Psoas muscle (tissue), 7 donors: ENCODE measurements at regions not wholly inside any gene's neighbourhood (a gene's known extent, or its start where the extent isn't known, plus 50 kb on each side); places are given as distances from the start of the nearest gene placed in this dataset.
A peak's percentile ranks its signal among the peaks of the same experiment; 100 is the strongest.

Experiments
- ATAC-seq, 4 donors: fragments of 200-7000 bp; cut with Tn5 transposase; one replicate each; pipeline ENCODE4 v1.9.1; 2020; ENCODE audit warnings: moderate library complexity in 3 of 4, mild to moderate bottlenecking in 2 of 4
- DNase-seq, 2 donors: peaks; one replicate each; pipeline ENCODE4 v3.0.0-alpha.2; 2020
- H3K27ac ChIP-seq: fragments of 200-600 bp; one replicate; pipeline ENCODE4 v1.8.0; 2022
- H3K27me3 ChIP-seq, 3 donors: fragments of 200-600 bp in 1 of 3; one replicate each; pipeline versions ENCODE4 v1.6.1 to v1.8.0; 2013 to 2022; ENCODE audit warnings: low read length in 2 of 3, mild to moderate bottlenecking in 2 of 3, moderate library complexity in 1 of 3; ENCODE audit not compliant: insufficient read depth in 3 of 3
- H3K36me3 ChIP-seq, 2 donors: fragments of 200-600 bp in 1 of 2; one replicate each; pipeline versions ENCODE4 v1.6.1 to v1.8.0; 2013 to 2022; ENCODE audit warnings: low read depth in 1 of 2, mild to moderate bottlenecking in 1 of 2, moderate library complexity in 1 of 2; ENCODE audit not compliant: insufficient read depth in 1 of 2
- H3K4me1 ChIP-seq: fragments of 200-600 bp; one replicate; pipeline ENCODE4 v1.8.0; 2022
- H3K4me3 ChIP-seq: fragments of 200-600 bp; one replicate; pipeline ENCODE4 v1.8.0; 2022; ENCODE audit warnings: mild to moderate bottlenecking
- H3K9me3 ChIP-seq: fragments of 200-600 bp; one replicate; pipeline ENCODE4 v1.8.0; 2022
- whole genome bisulfite sequencing, 3 donors: extraction: QIAGEN DNeasy Blood & Tissue Kit; methylation state at CpG; one replicate each; pipeline versions ENCODE4 v1.1.6 to v1.1.7; 2013; 5-methylcytosine and 5-hydroxymethylcytosine counted together
- intact Hi-C, 2 donors: fragments of 100-400 bp; cut with DNase I; formaldehyde crosslinking; loops; one replicate each; pipeline versions ENCODE4 v1.11.0 to v1.14.2; 2022
- TF ChIP-seq, protein P1 (sequence below): fragments of 200-600 bp; IDR thresholded peaks from one replicate; pipeline ENCODE4 v1.8.0; 2022; ENCODE audit warnings: antibody characterized with exemption
- donor health status: healthy with polysubstance abuse.
- donor health status: DM: no; HTN: no; CAD: no; lungs with moderate emphysema.
- donor health status: Bipolar disorder and iron deficiency.
- donor health status: healthy.
- donor health status: DM: yes; HTN: yes; CAD: no.
- donor health status: DM: no; HTN: no; CAD: no.
- donor health status: DM: yes; HTN: yes; CAD: no.

DNA sequence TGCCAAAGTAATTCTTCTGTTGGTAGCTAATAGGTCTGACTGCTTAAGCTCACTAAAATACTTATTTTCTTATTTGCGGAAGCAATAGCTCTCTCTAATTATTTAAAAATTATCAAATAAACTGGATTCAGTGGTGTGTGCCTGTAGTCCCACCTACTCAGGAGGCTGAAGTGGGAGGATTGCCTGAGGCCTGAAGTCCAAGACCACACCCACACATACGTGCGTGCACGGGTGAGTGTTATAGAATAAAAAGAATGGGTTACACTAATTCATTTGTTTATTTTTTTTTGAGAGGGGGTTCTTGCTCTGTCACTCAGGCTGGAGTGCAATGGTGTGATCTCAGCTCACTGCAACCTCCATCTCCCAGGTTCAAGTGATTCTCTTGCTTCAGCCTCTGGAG is 94.2 kb upstream of the HNRNPU start:
- TF ChIP-seq, protein P1, sequence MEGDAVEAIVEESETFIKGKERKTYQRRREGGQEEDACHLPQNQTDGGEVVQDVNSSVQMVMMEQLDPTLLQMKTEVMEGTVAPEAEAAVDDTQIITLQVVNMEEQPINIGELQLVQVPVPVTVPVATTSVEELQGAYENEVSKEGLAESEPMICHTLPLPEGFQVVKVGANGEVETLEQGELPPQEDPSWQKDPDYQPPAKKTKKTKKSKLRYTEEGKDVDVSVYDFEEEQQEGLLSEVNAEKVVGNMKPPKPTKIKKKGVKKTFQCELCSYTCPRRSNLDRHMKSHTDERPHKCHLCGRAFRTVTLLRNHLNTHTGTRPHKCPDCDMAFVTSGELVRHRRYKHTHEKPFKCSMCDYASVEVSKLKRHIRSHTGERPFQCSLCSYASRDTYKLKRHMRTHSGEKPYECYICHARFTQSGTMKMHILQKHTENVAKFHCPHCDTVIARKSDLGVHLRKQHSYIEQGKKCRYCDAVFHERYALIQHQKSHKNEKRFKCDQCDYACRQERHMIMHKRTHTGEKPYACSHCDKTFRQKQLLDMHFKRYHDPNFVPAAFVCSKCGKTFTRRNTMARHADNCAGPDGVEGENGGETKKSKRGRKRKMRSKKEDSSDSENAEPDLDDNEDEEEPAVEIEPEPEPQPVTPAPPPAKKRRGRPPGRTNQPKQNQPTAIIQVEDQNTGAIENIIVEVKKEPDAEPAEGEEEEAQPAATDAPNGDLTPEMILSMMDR = no peak
- ATAC-seq = no peak
- H3K27me3 ChIP-seq = no peaks in the 10 kb centered on the region
- no peaks in the 10 kb centered on the region for H3K9me3 ChIP-seq
- intact Hi-C loops = loop anchor here in 1 of 2 donors (5.0 kb wide), 1 partner anchor 36 kb away; no protein-coding TSS in a partner anchor
- H3K4me3 ChIP-seq = no peak overlapping the region
- H3K27ac ChIP-seq = no peak overlapping the region
- 95% methylated on average over 4 of the region's 4 CpGs for WGBS, 3 donors
- H3K36me3 ChIP-seq = no peaks in the 10 kb centered on the region
- no peak for DNase-seq
- H3K4me1 ChIP-seq = peaks cover 60% of the 10 kb centered on the region

DNA sequence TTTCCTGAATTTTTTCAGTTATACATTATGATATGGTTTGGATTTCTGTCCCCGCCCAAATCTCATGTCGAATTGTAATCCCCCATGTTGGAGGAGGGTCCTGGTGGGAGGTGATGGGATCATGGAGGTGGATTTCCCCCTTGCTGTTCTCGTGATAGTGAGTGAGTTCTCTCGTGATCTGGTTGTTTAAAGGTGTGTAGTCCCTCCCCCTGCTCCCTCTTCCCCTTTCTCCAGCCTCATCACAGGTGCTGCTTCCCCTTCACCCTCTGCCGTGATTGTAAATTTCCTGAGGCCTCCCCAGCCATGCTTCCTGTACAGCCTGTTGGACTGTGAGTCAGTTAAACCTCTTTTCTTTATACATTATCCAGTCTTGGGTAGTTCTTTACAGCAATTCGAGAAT is 93.2 kb upstream of the HNRNPU start:
- H3K4me1 ChIP-seq = peaks cover 59% of the 10 kb centered on the region
- TF ChIP-seq, protein P1 = no peak
- no peaks in the 10 kb centered on the region for H3K36me3 ChIP-seq
- intact Hi-C loops = loop anchor here in 1 of 2 donors (5.0 kb wide), 1 partner anchor 35 kb away; no protein-coding TSS in a partner anchor
- peak overlapping the region; percentile 20 for H3K27ac ChIP-seq
- DNase-seq (no peak), ATAC-seq (no peak)
- H3K4me3 ChIP-seq = no peak overlapping the region
- 76 to 80% (median 77%) methylated on average over 6 of the region's 6 CpGs for WGBS, 3 donors
- no peaks in the 10 kb centered on the region for H3K27me3 ChIP-seq
- H3K9me3 ChIP-seq = no peaks in the 10 kb centered on the region

DNA sequence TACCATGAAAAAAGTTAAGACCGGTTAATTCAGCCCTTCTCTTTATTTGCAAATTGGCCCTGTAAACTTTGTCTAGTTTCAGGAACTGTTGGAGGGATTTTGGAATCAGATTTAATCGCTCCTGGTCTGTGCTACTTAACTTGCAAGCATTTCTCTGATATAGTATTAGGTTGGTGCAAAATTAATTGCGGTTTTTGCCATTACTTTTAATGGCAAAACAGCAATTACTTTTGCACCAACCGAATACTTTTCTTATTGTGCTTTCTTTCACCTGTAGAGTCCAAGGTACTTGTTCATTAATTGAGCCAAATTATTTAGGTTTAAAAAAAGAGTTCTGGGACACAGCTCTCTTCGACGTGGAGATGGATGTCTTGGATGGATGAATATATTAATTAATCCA is 92.8 kb upstream of the HNRNPU start:
- H3K9me3 ChIP-seq = no peaks in the 10 kb centered on the region
- H3K4me3 ChIP-seq = no peak overlapping the region
- no peaks in the 10 kb centered on the region for H3K27me3 ChIP-seq
- no peaks in the 10 kb centered on the region for H3K36me3 ChIP-seq
- intact Hi-C loops = loop anchor here in 1 of 2 donors (5.0 kb wide), 1 partner anchor 35 kb away; no protein-coding TSS in a partner anchor
- H3K4me1 ChIP-seq = peaks cover 55% of the 10 kb centered on the region
- no peak for DNase-seq
- WGBS, 3 donors = 86 to 93% (median 92%) methylated on average over 6 of the region's 6 CpGs
- ATAC-seq = no peak
- TF ChIP-seq, protein P1 = no peak
- peak overlapping the region; percentile 91 for H3K27ac ChIP-seq

DNA sequence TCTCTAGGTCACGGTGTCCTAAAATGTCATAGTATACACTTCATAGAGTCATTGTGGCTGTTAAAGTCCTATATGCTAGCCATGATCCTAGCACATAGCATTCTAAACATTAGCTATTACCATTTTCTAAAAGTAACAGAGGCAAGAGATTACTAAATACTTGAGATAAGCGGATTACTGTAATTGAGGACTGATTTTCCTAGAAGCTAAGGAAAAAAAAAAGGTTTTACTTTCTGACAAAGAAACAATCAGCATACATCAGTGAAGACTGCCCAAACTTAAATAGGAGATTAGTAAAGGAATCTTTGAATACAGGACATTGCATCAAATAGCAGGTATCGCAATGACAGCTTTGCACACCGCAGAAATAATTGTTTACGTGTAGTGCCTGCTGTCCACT is 91.3 kb upstream of the HNRNPU start:
- Histone ChIP-seq H3K27ac (peak overlapping the region; percentile 91), H3K27me3 (no peaks in the 10 kb centered on the region), H3K36me3 (no peaks in the 10 kb centered on the region), H3K4me1 (peaks cover 44% of the 10 kb centered on the region), H3K9me3 (no peaks in the 10 kb centered on the region), H3K4me3 (no peak overlapping the region)
- 85 to 93% (median 86%) methylated on average over 5 of the region's 5 CpGs for WGBS, 3 donors
- DNase-seq (no peak), ATAC-seq (no peak)
- TF ChIP-seq, protein P1 = no peak
- intact Hi-C loops = loop anchor here in 1 of 2 donors (5.0 kb wide), 1 partner anchor 33 kb away; no protein-coding TSS in a partner anchor

DNA sequence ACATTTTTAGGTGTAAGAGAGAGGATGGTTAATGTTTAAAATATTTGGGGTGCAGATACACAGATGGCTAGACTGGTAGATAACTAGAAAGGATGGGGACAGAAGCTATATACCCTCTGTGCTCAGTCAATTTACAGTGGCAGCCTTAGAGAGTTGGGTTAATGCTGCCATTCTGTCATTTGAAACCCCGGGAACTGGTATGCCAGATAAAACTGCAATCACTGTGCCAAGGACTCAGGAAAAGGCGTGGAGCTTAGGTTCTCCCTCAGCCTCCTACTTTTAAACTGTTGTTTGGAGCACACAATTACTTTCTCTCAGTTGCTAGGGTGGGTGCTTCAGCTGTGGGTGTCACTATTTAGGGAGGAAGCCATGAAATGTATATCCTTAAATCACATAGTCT is 90.0 kb upstream of the HNRNPU start:
- no peaks in the 10 kb centered on the region for H3K36me3 ChIP-seq
- no peak for DNase-seq
- TF ChIP-seq, protein P1 = no peak
- H3K4me1 ChIP-seq = peaks cover 37% of the 10 kb centered on the region
- intact Hi-C loops = no loop called here
- H3K9me3 ChIP-seq = no peaks in the 10 kb centered on the region
- ATAC-seq = peak; percentile 74 to 88 (median 78)
- H3K4me3 ChIP-seq = peak overlapping the region; percentile 38
- 14 to 29% (median 26%) methylated on average over 2 of the region's 2 CpGs for WGBS, 3 donors
- peak overlapping the region; percentile 91 for H3K27ac ChIP-seq
- no peaks in the 10 kb centered on the region for H3K27me3 ChIP-seq
